Nephron (organoid): ENCODE measurements at regions not wholly inside any gene's neighbourhood (a gene's known extent, or its start where the extent isn't known, plus 50 kb on each side); places are given as distances from the start of the nearest gene placed in this dataset.
A peak's percentile ranks its signal among the peaks of the same experiment; 100 is the strongest.

Experiments used
- H3K27ac Mint-ChIP-seq, 3 experiments: 2 replicates each; pipeline ENCODE4 v1.8.0; 2020; ENCODE audit warnings: mixed read lengths in 3 of 3, mild to moderate bottlenecking in 2 of 3, moderate library complexity in 1 of 3
- H3K27me3 Mint-ChIP-seq: 2 replicates; pipeline ENCODE4 v1.8.0; 2021; ENCODE audit warnings: low read depth, mild to moderate bottlenecking, moderate library complexity, mixed read lengths
- H3K36me3 Mint-ChIP-seq: 2 replicates; pipeline ENCODE4 v1.8.0; 2020; ENCODE audit warnings: low read depth, mixed read lengths
- H3K4me1 Mint-ChIP-seq: 2 replicates; pipeline ENCODE4 v1.8.0; 2020; ENCODE audit warnings: mixed read lengths
- H3K4me3 Mint-ChIP-seq, 3 experiments: 2 replicates each; pipeline ENCODE4 v1.8.0; 2020; ENCODE audit warnings: mild to moderate bottlenecking in 3 of 3, mixed read lengths in 3 of 3, moderate library complexity in 2 of 3
- H3K9me3 Mint-ChIP-seq: 2 replicates; pipeline ENCODE4 v1.8.0; 2020; ENCODE audit warnings: mixed read lengths
- TF ChIP-seq, protein P1 (sequence below), 3 experiments: fragments of 200-600 bp; sonication (generic); IDR thresholded peaks; one replicate each; pipeline ENCODE4 v1.5.0; 2021; ENCODE audit warnings: antibody characterized with exemption in 3 of 3; ENCODE audit not compliant: unreplicated experiment in 3 of 3

DNA sequence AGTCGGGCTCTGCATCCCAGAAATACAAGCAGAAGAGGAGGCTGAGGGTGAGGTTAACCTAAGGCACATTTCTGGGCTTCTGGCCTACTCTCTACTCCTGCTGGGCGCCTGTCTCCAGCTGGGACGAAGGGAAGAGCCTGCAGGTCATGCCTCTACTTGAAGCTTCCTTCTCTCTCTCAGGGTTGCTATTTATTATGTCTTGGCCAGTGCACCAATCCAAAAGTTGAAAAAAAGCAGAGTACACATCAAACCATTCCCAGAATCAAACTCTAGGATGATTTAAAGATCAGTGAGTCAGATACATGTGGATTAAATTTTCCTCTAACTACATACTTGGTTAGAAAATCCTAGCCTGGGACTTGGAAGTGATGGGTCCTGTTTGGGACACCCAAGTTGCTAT, 60.2 kb upstream of the CDON start:
- H3K27ac Mint-ChIP-seq = peak overlapping the region; percentile 75 to 83 (median 81)

DNA sequence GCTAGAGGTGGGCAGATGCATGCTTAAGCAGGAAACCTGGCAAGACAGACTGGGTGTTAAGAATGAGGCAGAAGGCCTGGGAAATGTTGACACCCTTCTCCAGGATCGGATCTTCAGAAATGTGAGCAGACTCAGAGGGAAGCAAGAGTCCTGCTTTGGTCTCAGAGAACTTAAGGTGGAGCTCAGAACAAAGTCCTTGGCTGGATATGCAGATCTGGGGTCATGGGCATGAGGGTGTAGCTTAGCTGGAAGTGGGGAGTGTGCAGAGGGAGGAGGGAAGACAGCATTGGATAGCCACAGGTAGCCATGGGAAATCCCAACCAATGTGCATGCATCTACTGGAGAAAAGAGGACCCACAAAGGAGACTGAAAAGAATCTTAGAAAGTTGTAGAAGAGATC, 58.6 kb upstream of the CDON start:
- no peaks in the 10 kb centered on the region for H3K27me3 Mint-ChIP-seq
- H3K4me3 Mint-ChIP-seq = no peak overlapping the region
- H3K27ac Mint-ChIP-seq = peak overlapping the region; percentile 17 to 83 (median 67)
- H3K4me1 Mint-ChIP-seq = peaks cover 59% of the 10 kb centered on the region
- no peaks in the 10 kb centered on the region for H3K9me3 Mint-ChIP-seq
- TF ChIP-seq, protein P1, sequence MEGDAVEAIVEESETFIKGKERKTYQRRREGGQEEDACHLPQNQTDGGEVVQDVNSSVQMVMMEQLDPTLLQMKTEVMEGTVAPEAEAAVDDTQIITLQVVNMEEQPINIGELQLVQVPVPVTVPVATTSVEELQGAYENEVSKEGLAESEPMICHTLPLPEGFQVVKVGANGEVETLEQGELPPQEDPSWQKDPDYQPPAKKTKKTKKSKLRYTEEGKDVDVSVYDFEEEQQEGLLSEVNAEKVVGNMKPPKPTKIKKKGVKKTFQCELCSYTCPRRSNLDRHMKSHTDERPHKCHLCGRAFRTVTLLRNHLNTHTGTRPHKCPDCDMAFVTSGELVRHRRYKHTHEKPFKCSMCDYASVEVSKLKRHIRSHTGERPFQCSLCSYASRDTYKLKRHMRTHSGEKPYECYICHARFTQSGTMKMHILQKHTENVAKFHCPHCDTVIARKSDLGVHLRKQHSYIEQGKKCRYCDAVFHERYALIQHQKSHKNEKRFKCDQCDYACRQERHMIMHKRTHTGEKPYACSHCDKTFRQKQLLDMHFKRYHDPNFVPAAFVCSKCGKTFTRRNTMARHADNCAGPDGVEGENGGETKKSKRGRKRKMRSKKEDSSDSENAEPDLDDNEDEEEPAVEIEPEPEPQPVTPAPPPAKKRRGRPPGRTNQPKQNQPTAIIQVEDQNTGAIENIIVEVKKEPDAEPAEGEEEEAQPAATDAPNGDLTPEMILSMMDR (IDR thresholded peaks at IDR 0.05; ENCODE audit: unreplicated experiment in 3 of 3) = no peak
- no peaks in the 10 kb centered on the region for H3K36me3 Mint-ChIP-seq

More for the DNA sequence above, 60.2 kb upstream of the CDON start:
- Mint-ChIP-seq H3K4me1 (peaks cover 68% of the 10 kb centered on the region), H3K4me3 (no peak overlapping the region), H3K27me3 (peaks cover 5% of the 10 kb centered on the region), H3K9me3 (no peaks in the 10 kb centered on the region), H3K36me3 (no peaks in the 10 kb centered on the region)
- TF ChIP-seq, protein P1 (IDR thresholded peaks at IDR 0.05; ENCODE audit: unreplicated experiment in 3 of 3) = no peak

DNA sequence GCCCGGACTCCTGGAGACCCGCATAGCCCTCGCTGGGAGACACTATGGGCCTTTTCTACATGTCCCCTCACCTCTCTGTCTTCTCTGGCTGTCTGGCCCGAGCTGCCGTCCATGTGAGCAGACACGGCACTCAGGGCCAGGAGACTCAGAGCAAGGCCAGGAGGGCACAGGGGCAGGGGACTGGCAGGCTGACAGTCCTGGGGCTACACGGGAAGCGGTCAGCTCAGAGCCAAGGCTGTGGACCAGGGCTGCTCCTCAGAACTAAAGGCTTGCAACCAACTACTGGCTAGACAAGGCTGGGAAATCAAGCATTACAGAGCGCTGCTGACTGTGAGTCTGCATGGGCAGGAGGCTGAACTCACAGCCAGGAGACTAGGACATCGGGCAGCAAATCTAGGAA, 56.1 kb upstream of the CDON start:
- Mint-ChIP-seq H3K36me3 (no peaks in the 10 kb centered on the region), H3K27ac (peak overlapping the region; percentile 38 to 74 (median 56)), H3K27me3 (peaks cover 5% of the 10 kb centered on the region), H3K4me3 (no peak overlapping the region), H3K9me3 (no peaks in the 10 kb centered on the region), H3K4me1 (peaks cover 68% of the 10 kb centered on the region)
- TF ChIP-seq, protein P1 (IDR thresholded peaks at IDR 0.05; ENCODE audit: unreplicated experiment in 3 of 3) = no peak

DNA sequence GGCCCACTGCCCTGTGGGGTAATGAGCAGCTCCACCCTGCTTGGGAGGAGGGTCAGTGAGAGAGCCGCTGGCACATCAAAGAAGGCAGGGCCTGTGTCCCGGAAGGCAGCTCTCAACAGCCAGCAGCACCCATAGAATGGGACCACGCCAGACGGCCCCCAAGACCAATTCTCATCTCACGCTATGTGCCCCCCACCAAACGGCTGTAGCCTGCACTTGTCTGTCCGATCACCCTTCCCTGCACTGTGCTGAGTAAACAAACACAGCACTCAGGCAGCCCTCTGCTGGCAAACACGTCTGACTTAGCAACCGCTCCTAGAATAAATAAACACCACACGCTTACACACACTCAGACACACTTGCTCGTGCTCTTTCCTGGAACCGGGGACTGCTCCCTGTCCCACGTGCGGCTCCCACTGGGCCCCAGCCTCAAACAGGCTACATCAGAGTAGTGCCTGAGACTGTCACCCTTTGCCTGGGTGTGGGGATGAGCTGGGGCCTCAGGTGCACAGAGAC, 53.2 kb upstream of the CDON start:
- TF ChIP-seq, protein P1 (IDR thresholded peaks at IDR 0.05; ENCODE audit: unreplicated experiment in 3 of 3) = peak; percentile 25 to 40 (median 36)
- H3K4me3 Mint-ChIP-seq = peak overlapping the region; percentile 34 to 65 (median 39)
- no peaks in the 10 kb centered on the region for H3K9me3 Mint-ChIP-seq
- no peaks in the 10 kb centered on the region for H3K36me3 Mint-ChIP-seq
- H3K4me1 Mint-ChIP-seq = peaks cover 71% of the 10 kb centered on the region
- peak overlapping the region; percentile 93 to 97 (median 95) for H3K27ac Mint-ChIP-seq
- peaks cover 5% of the 10 kb centered on the region for H3K27me3 Mint-ChIP-seq

DNA sequence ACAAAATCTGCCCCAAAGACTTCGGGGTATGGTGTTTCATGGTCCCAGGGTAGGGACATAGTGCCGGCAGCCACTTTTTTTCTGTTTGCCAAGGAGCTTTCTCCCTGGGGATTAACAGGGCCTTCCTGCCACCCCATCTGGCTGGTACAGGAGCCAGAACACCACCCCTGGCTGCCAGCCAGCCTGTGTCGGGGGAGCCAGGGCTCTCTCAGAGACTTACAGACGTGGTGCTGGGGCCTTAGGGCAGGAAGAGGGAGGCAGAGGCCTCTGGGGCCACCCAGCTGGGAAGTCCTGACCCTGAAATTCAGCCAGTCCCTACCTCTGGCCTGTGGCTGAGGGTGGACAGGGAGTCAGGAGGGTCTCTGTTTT, 52.4 kb upstream of the CDON start:
- no peak overlapping the region for H3K4me3 Mint-ChIP-seq

More for the DNA sequence above, 52.4 kb upstream of the CDON start:
- H3K9me3 Mint-ChIP-seq = no peaks in the 10 kb centered on the region
- H3K4me1 Mint-ChIP-seq = peaks cover 68% of the 10 kb centered on the region
- TF ChIP-seq, protein P1 (IDR thresholded peaks at IDR 0.05; ENCODE audit: unreplicated experiment in 3 of 3) = no peak
- peak overlapping the region; percentile 93 to 97 (median 95) for H3K27ac Mint-ChIP-seq
- H3K36me3 Mint-ChIP-seq = no peaks in the 10 kb centered on the region
- peaks cover 5% of the 10 kb centered on the region for H3K27me3 Mint-ChIP-seq
